ENCODE measurements at regions not wholly inside any gene's neighbourhood (a gene's known extent, or its start where the extent isn't known, plus 50 kb on each side); places are given as distances from the start of the nearest gene placed in this dataset.

DNA sequence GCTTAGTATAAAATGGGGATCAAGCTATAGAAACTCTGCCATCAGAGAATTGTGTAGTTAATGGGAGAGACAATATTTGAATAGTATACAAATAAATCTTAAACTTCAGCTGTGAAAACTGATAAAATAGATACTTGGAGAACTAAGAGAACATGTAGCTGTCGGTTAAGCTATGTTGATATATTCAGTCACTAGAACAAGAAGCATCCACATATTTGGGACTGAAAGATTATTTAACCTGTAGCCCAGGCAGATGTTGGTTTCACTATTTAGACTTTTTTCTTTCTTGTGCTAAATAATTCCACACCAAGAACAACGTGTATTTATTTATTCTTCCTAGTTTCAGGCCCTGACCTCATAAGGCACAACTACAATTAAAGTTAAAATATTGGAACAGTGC, 521.0 kb upstream of the CCNG1 start:
- Histone ChIP-seq H3K9me3 (no peaks in the 10 kb centered on the region), H3K4me3 (ENCODE audit: low read depth, low read length) (no peak overlapping the region), H3K27me3 (replicated peaks; ENCODE audit: control insufficient read depth, insufficient read depth, low read length) (no peaks in the 10 kb centered on the region), H3K36me3 (ENCODE audit: control insufficient read depth, insufficient read depth, low read length) (no peaks in the 10 kb centered on the region), H3K4me1 (no peaks in the 10 kb centered on the region)
- H3K27ac Mint-ChIP-seq (ENCODE audit: unreplicated experiment), result no peak overlapping the region
- no peaks in the 10 kb centered on the region for H3K36me3 Mint-ChIP-seq (ENCODE audit: insufficient read depth, unreplicated experiment)
- no peaks in the 10 kb centered on the region for H3K27me3 Mint-ChIP-seq (ENCODE audit: insufficient read depth, unreplicated experiment)
- no peak for DNase-seq
- intact Hi-C loops (cut with micrococcal nuclease; ENCODE audit: unreplicated experiment), result no loop called here
- H3K4me1 Mint-ChIP-seq (ENCODE audit: low read depth, unreplicated experiment), result no peaks in the 10 kb centered on the region
- POLR2A ChIA-PET, result no interaction called here
- CTCF ChIA-PET, result no interaction called here
- H3K9me3 Mint-ChIP-seq (ENCODE audit: unreplicated experiment), result no peaks in the 10 kb centered on the region
- H3K4me3 Mint-ChIP-seq (ENCODE audit: unreplicated experiment), result no peak overlapping the region
- TF ChIP-seq, protein P1, sequence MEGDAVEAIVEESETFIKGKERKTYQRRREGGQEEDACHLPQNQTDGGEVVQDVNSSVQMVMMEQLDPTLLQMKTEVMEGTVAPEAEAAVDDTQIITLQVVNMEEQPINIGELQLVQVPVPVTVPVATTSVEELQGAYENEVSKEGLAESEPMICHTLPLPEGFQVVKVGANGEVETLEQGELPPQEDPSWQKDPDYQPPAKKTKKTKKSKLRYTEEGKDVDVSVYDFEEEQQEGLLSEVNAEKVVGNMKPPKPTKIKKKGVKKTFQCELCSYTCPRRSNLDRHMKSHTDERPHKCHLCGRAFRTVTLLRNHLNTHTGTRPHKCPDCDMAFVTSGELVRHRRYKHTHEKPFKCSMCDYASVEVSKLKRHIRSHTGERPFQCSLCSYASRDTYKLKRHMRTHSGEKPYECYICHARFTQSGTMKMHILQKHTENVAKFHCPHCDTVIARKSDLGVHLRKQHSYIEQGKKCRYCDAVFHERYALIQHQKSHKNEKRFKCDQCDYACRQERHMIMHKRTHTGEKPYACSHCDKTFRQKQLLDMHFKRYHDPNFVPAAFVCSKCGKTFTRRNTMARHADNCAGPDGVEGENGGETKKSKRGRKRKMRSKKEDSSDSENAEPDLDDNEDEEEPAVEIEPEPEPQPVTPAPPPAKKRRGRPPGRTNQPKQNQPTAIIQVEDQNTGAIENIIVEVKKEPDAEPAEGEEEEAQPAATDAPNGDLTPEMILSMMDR (IDR thresholded peaks at IDR 0.05; ENCODE audit: insufficient read depth in 1 of 2, low read depth in 1 of 2, low read length in 1 of 2, severe bottlenecking in 1 of 2, unreplicated experiment in 1 of 2), result no peak
- BruUV-seq (replicated peaks), result no TSS peak

DNA sequence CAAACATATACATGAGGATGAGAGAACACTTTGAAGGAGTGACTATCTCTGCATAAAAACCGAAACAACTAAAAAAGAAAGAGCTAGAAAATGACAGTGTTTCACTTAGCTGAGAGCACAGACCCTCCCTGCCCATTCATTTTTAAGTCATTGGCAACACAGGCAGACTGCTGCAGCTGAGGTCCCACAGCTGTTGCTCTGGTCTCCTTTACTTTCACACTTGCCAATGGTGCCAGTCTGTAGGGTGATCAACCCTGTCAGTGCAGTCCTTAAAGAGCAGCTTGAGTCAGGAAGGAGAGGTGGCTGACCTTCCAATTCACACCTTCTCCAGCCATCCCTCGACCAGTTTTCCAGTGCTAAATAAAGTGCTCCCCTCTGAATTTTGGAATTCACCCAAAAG, 508.3 kb upstream of the CCNG1 start:
- POLR2A ChIA-PET, result no interaction called here
- Histone ChIP-seq H3K27me3 (replicated peaks; ENCODE audit: control insufficient read depth, insufficient read depth, low read length) (no peaks in the 10 kb centered on the region), H3K9me3 (no peaks in the 10 kb centered on the region), H3K4me3 (ENCODE audit: low read depth, low read length) (no peak overlapping the region), H3K36me3 (ENCODE audit: control insufficient read depth, insufficient read depth, low read length) (no peaks in the 10 kb centered on the region), H3K4me1 (no peaks in the 10 kb centered on the region)
- CTCF ChIA-PET, result no interaction called here
- TF ChIP-seq, protein P1 (IDR thresholded peaks at IDR 0.05; ENCODE audit: insufficient read depth in 1 of 2, low read depth in 1 of 2, low read length in 1 of 2, severe bottlenecking in 1 of 2, unreplicated experiment in 1 of 2), result no peak
- H3K4me3 Mint-ChIP-seq (ENCODE audit: unreplicated experiment), result no peak overlapping the region
- H3K4me1 Mint-ChIP-seq (ENCODE audit: low read depth, unreplicated experiment), result no peaks in the 10 kb centered on the region
- no peak for DNase-seq
- H3K27me3 Mint-ChIP-seq (ENCODE audit: insufficient read depth, unreplicated experiment), result no peaks in the 10 kb centered on the region
- H3K9me3 Mint-ChIP-seq (ENCODE audit: unreplicated experiment), result peaks cover 6% of the 10 kb centered on the region
- no peak overlapping the region for H3K27ac Mint-ChIP-seq (ENCODE audit: unreplicated experiment)
- intact Hi-C loops (cut with micrococcal nuclease; ENCODE audit: unreplicated experiment), result no loop called here
- BruUV-seq (replicated peaks), result no TSS peak
- H3K36me3 Mint-ChIP-seq (ENCODE audit: insufficient read depth, unreplicated experiment), result no peaks in the 10 kb centered on the region

DNA sequence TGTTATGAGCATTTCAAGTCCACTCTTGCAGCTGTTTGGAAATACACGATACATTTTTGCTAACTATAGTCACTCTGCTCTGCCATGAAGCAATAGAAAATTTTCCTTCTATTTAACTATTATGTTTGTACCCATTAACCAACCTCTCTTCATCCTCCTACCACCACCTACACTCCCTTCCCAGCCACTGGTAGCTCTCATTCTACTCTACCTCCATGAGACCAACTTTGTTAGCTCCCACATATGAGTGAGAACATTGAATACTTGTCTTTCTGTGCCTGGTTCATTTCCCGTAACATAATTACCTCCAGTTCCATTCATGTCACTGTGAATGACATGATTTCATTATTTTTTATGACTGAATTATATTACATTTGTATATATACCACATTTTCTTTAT, 505.9 kb upstream of the CCNG1 start:
- Mint-ChIP-seq H3K27me3 (ENCODE audit: insufficient read depth, unreplicated experiment) (no peaks in the 10 kb centered on the region), H3K4me3 (ENCODE audit: unreplicated experiment) (no peak overlapping the region), H3K36me3 (ENCODE audit: insufficient read depth, unreplicated experiment) (no peaks in the 10 kb centered on the region), H3K9me3 (ENCODE audit: unreplicated experiment) (peaks cover 15% of the 10 kb centered on the region), H3K4me1 (ENCODE audit: low read depth, unreplicated experiment) (no peaks in the 10 kb centered on the region), H3K27ac (ENCODE audit: unreplicated experiment) (no peak overlapping the region)
- intact Hi-C loops (cut with micrococcal nuclease; ENCODE audit: unreplicated experiment), result no loop called here
- no TSS peak for BruUV-seq (replicated peaks)
- Histone ChIP-seq H3K4me3 (ENCODE audit: low read depth, low read length) (no peak overlapping the region), H3K27me3 (replicated peaks; ENCODE audit: control insufficient read depth, insufficient read depth, low read length) (no peaks in the 10 kb centered on the region), H3K9me3 (no peaks in the 10 kb centered on the region), H3K4me1 (no peaks in the 10 kb centered on the region), H3K36me3 (ENCODE audit: control insufficient read depth, insufficient read depth, low read length) (no peaks in the 10 kb centered on the region)
- CTCF ChIA-PET, result no interaction called here
- TF ChIP-seq, protein P1 (IDR thresholded peaks at IDR 0.05; ENCODE audit: insufficient read depth in 1 of 2, low read depth in 1 of 2, low read length in 1 of 2, severe bottlenecking in 1 of 2, unreplicated experiment in 1 of 2), result no peak
- POLR2A ChIA-PET, result no interaction called here
- DNase-seq, result no peak

Measured in Caco-2 (cell line).